ENCODE measurements at regions not wholly inside any gene's neighbourhood (a gene's known extent, or its start where the extent isn't known, plus 50 kb on each side); places are given as distances from the start of the nearest gene placed in this dataset.

DNA sequence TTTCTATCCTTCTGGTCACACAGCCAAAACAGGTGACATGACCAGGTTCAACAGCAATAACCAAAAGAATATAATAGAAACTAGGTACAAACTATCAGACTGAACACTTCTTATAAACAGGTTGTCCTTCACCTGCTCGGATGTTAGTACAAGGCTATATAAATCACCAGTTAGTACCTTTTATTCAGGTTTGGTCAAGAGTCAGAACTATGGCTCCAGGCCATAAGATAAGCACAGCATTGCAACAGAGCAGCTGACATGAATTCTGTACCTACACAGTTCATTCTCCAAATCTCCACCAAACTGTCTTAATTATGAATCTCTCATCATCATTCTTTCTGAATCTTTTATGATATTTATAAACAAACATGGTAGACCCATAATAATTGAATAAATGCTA lies 123.9 kb downstream of the DIO2 start:
- DNase-seq (ENCODE audit: unreplicated experiment): no peak
- BruUV-seq (replicated peaks): no TSS peak
- H3K36me3 Mint-ChIP-seq (ENCODE audit: insufficient read depth, unreplicated experiment): no peaks in the 10 kb centered on the region
- no peaks in the 10 kb centered on the region for H3K4me1 Mint-ChIP-seq (ENCODE audit: insufficient read depth, unreplicated experiment)
- no peaks in the 10 kb centered on the region for H3K27me3 Mint-ChIP-seq (ENCODE audit: insufficient read depth, unreplicated experiment)
- no peaks in the 10 kb centered on the region for H3K9me3 Mint-ChIP-seq (ENCODE audit: unreplicated experiment)
- no peak overlapping the region for H3K4me3 Mint-ChIP-seq (ENCODE audit: unreplicated experiment)
- ChIA-PET POLR2A (no interaction called here), CTCF (interaction anchor here (1.2 kb wide), 1 partner anchor 499 kb away, joined by 7 read pairs; no protein-coding TSS in a partner anchor)
- no peak overlapping the region for H3K27ac Mint-ChIP-seq (ENCODE audit: low read depth, unreplicated experiment)
- intact Hi-C loops (cut with micrococcal nuclease): no loop called here
- TF ChIP-seq, protein P1, sequence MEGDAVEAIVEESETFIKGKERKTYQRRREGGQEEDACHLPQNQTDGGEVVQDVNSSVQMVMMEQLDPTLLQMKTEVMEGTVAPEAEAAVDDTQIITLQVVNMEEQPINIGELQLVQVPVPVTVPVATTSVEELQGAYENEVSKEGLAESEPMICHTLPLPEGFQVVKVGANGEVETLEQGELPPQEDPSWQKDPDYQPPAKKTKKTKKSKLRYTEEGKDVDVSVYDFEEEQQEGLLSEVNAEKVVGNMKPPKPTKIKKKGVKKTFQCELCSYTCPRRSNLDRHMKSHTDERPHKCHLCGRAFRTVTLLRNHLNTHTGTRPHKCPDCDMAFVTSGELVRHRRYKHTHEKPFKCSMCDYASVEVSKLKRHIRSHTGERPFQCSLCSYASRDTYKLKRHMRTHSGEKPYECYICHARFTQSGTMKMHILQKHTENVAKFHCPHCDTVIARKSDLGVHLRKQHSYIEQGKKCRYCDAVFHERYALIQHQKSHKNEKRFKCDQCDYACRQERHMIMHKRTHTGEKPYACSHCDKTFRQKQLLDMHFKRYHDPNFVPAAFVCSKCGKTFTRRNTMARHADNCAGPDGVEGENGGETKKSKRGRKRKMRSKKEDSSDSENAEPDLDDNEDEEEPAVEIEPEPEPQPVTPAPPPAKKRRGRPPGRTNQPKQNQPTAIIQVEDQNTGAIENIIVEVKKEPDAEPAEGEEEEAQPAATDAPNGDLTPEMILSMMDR (IDR thresholded peaks at IDR 0.05; ENCODE audit: unreplicated experiment): no peak

DNA sequence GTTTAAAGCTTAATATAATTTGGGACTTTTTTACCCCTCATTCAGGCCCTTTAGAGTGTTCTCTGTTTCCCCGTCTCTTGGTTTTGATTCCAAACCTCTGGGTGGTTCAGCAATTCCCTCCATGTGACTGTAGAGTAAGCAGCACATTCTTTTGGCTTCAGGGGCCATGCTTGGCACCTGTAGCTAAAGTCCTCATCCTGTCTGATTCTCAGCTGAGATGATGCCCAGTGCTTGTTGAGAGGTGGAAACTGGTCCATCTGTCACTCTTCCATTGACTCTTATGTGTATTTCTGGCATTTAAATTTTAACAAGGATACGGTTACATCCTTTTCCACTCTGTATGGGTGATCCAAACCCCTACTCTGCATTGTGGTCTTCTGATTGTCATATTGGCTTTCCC lies 127.1 kb downstream of the DIO2 start:
- H3K9me3 Mint-ChIP-seq (ENCODE audit: unreplicated experiment): no peaks in the 10 kb centered on the region
- TF ChIP-seq, protein P1 (IDR thresholded peaks at IDR 0.05; ENCODE audit: unreplicated experiment): no peak
- intact Hi-C loops (cut with micrococcal nuclease): no loop called here
- DNase-seq (ENCODE audit: unreplicated experiment): no peak
- ChIA-PET POLR2A (no interaction called here), CTCF (interaction anchor here (1.6 kb wide), 1 partner anchor 12 kb away, joined by 4 read pairs; no protein-coding TSS in a partner anchor)
- no peaks in the 10 kb centered on the region for H3K4me1 Mint-ChIP-seq (ENCODE audit: insufficient read depth, unreplicated experiment)
- no peak overlapping the region for H3K4me3 Mint-ChIP-seq (ENCODE audit: unreplicated experiment)
- H3K27me3 Mint-ChIP-seq (ENCODE audit: insufficient read depth, unreplicated experiment): no peaks in the 10 kb centered on the region
- BruUV-seq (replicated peaks): no TSS peak
- H3K36me3 Mint-ChIP-seq (ENCODE audit: insufficient read depth, unreplicated experiment): no peaks in the 10 kb centered on the region
- H3K27ac Mint-ChIP-seq (ENCODE audit: low read depth, unreplicated experiment): no peak overlapping the region

GRCh38 chr14:80080601-80081000 lies 130.7 kb downstream of the DIO2 start:
- BruUV-seq (replicated peaks): no TSS peak
- H3K27me3 Mint-ChIP-seq (ENCODE audit: insufficient read depth, unreplicated experiment): no peaks in the 10 kb centered on the region
- ChIA-PET POLR2A (no interaction called here), CTCF (interaction anchor here (0.7 kb wide), 1 partner anchor 25 kb away, joined by 3 read pairs; no protein-coding TSS in a partner anchor)
- TF ChIP-seq, protein P1 (IDR thresholded peaks at IDR 0.05; ENCODE audit: unreplicated experiment): no peak
- no peak overlapping the region for H3K4me3 Mint-ChIP-seq (ENCODE audit: unreplicated experiment)
- DNase-seq (ENCODE audit: unreplicated experiment): no peak
- no peak overlapping the region for H3K27ac Mint-ChIP-seq (ENCODE audit: low read depth, unreplicated experiment)
- H3K4me1 Mint-ChIP-seq (ENCODE audit: insufficient read depth, unreplicated experiment): no peaks in the 10 kb centered on the region
- intact Hi-C loops (cut with micrococcal nuclease): no loop called here
- no peaks in the 10 kb centered on the region for H3K36me3 Mint-ChIP-seq (ENCODE audit: insufficient read depth, unreplicated experiment)
- no peaks in the 10 kb centered on the region for H3K9me3 Mint-ChIP-seq (ENCODE audit: unreplicated experiment)

DNA sequence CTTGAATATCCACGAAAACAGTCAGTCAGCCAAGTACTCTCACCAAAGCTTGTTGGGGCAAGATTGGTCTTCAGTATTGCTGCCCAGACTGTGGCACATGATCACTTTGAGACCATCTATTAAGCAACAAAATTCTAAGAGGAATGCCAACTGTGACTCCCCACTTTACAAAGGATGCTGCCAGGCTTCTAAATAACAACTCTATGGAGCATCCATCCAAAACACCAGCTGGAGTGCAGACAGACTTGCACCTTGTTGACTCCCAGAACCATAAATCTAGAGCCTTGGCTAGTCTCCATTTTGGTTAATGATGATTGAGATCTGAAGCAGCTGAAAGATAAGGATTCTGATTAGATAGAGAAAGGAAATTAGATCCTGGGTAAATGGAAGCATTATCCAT lies 132.8 kb downstream of the DIO2 start:
- intact Hi-C loops (cut with micrococcal nuclease): no loop called here
- TF ChIP-seq, protein P1 (IDR thresholded peaks at IDR 0.05; ENCODE audit: unreplicated experiment): no peak
- H3K4me1 Mint-ChIP-seq (ENCODE audit: insufficient read depth, unreplicated experiment): no peaks in the 10 kb centered on the region
- H3K27me3 Mint-ChIP-seq (ENCODE audit: insufficient read depth, unreplicated experiment): no peaks in the 10 kb centered on the region
- H3K36me3 Mint-ChIP-seq (ENCODE audit: insufficient read depth, unreplicated experiment): no peaks in the 10 kb centered on the region
- H3K9me3 Mint-ChIP-seq (ENCODE audit: unreplicated experiment): no peaks in the 10 kb centered on the region
- H3K27ac Mint-ChIP-seq (ENCODE audit: low read depth, unreplicated experiment): no peak overlapping the region
- DNase-seq (ENCODE audit: unreplicated experiment): no peak
- no TSS peak for BruUV-seq (replicated peaks)
- POLR2A ChIA-PET: no interaction called here
- CTCF ChIA-PET: interaction anchor here (1.1 kb wide), 1 partner anchor 23 kb away, joined by 3 read pairs; no protein-coding TSS in a partner anchor
- H3K4me3 Mint-ChIP-seq (ENCODE audit: unreplicated experiment): no peak overlapping the region

All from MCF 10A (cell line).